ENCODE measurements at regions not wholly inside any gene's neighbourhood (a gene's known extent, or its start where the extent isn't known, plus 50 kb on each side); places are given as distances from the start of the nearest gene placed in this dataset.

- no peak for DNase-seq (ENCODE audit: low read depth in 1 of 2, low spot score in 2 of 2)
- Histone ChIP-seq H3K4ac (replicated peaks; ENCODE audit: insufficient read length, low read depth, low read length) (no peak overlapping the region), H3K4me1 (replicated peaks in 1 of 4; ENCODE audit: control insufficient read depth in 3 of 4, insufficient read depth in 4 of 4, low read length in 3 of 4) (no peaks in the 10 kb centered on the region), H3K4me2 (ENCODE audit: insufficient read depth in 1 of 2, low read depth in 2 of 2, low read length in 2 of 2) (no peak overlapping the region), H3K23me2 (ENCODE audit: low read depth, low read length) (no peaks in the 10 kb centered on the region), H4K5ac (ENCODE audit: insufficient read length, low read depth, low read length) (no peak overlapping the region), H3K23ac (ENCODE audit: insufficient read length) (no peak overlapping the region), H3K27me3 (replicated peaks in 1 of 4; ENCODE audit: control insufficient read depth in 3 of 4, extremely low read depth in 1 of 4, insufficient read depth in 3 of 4, low read length in 3 of 4) (no peaks in the 10 kb centered on the region), H2AFZ (ENCODE audit: low read length) (no peak overlapping the region), H2BK120ac (replicated peaks; ENCODE audit: low read depth, low read length) (no peak overlapping the region), H3K36me3 (ENCODE audit: control insufficient read depth in 2 of 4, insufficient read depth in 4 of 4, low read length in 3 of 4) (no peaks in the 10 kb centered on the region), H3K9me3 (ENCODE audit: insufficient read depth in 2 of 2, low read depth in 1 of 2, low read length in 1 of 2) (peaks cover 3% of the 10 kb centered on the region in 2 experiments; a peak in 2 of 4 replicates), H3K9ac (replicated peaks in 1 of 4; ENCODE audit: extremely low read depth in 1 of 4, low read depth in 3 of 4, low read length in 3 of 4) (no peak overlapping the region), H3K18ac (ENCODE audit: extremely low read depth, low read length) (no peak overlapping the region), H3K79me2 (ENCODE audit: control insufficient read depth in 1 of 2, insufficient read depth in 2 of 2, low read length in 2 of 2) (no peaks in the 10 kb centered on the region), H3K4me3 (ENCODE audit: extremely low read depth in 1 of 4, insufficient read depth in 2 of 4, low read depth in 3 of 4, low read length in 4 of 4) (no peak overlapping the region), H3K14ac (ENCODE audit: insufficient read length) (no peak overlapping the region), H2AK5ac (ENCODE audit: low read depth, low read length) (no peak overlapping the region), H2BK12ac (ENCODE audit: low read depth, low read length) (no peak overlapping the region), H2BK20ac (ENCODE audit: low read length) (no peak overlapping the region), H3K56ac (replicated peaks; ENCODE audit: insufficient read length, low read depth, low read length) (no peak overlapping the region), H4K8ac (ENCODE audit: extremely low read depth, insufficient read depth, low read length) (no peak overlapping the region), H3K79me1 (ENCODE audit: low read depth, low read length) (no peaks in the 10 kb centered on the region), H2BK15ac (ENCODE audit: low read length) (no peak overlapping the region), H4K91ac (replicated peaks; ENCODE audit: insufficient read length, low read length) (no peak overlapping the region), H2BK5ac (ENCODE audit: low read depth, low read length) (no peak overlapping the region), H4K20me1 (replicated peaks in 1 of 2; ENCODE audit: control insufficient read depth in 1 of 2, insufficient read depth in 2 of 2, low read length in 2 of 2) (no peaks in the 10 kb centered on the region), H3K27ac (ENCODE audit: low read depth, low read length) (no peak overlapping the region)
- CTCF ChIA-PET (ENCODE audit: partially characterized antibody) = no interaction called here
- FAIRE-seq = no peak
- POLR2A ChIA-PET (ENCODE audit: partially characterized antibody) = no interaction called here
- TF ChIP-seq EGR1 (IDR thresholded peaks at IDR 0.05; ENCODE audit: borderline replicate concordance, low read depth, low read length) (no peak), HDAC2 (IDR thresholded peaks at IDR 0.05; ENCODE audit: borderline replicate concordance in 1 of 2, low read depth in 2 of 2, low read length in 2 of 2) (no peak), BCL11A (IDR thresholded peaks at IDR 0.05; ENCODE audit: low read depth in 2 of 2, low read length in 2 of 2) (no peak)
- 90% methylated on average over 6 of the region's 6 CpGs; no CpG with 5 or more reads in 1 of the 2 experiments for WGBS, 2 experiments (ENCODE audit: extremely low coverage in 1 of 2, insufficient coverage in 1 of 2, insufficient read length in 1 of 2, insufficient replicate concordance in 2 of 2, low coverage in 1 of 2, low lambda C conversion rate in 2 of 2, missing lambda C conversion rate in 1 of 2)
These were observed 1212.4 kb upstream of the TMEM132C start for GRCh38 chr12:127054531-127054930.
